ENCODE measurements at regions not wholly inside any gene's neighbourhood (a gene's known extent, or its start where the extent isn't known, plus 50 kb on each side); places are given as distances from the start of the nearest gene placed in this dataset.

- TF ChIP-seq EZH2 (IDR thresholded peaks at IDR 0.05) (no peak), POLR2AphosphoS5 (IDR thresholded peaks at IDR 0.05; ENCODE audit: borderline replicate concordance, low read depth, low read length) (no peak), FOXP2 (optimal IDR thresholded peaks at IDR 0.05; ENCODE audit: control extremely low read depth, extremely low read length, insufficient read depth) (no peak)
Observed at GRCh38 chr9:75692309-75692708, 198.2 kb upstream of the PCSK5 start.
